ENCODE measurements at regions not wholly inside any gene's neighbourhood (a gene's known extent, or its start where the extent isn't known, plus 50 kb on each side); places are given as distances from the start of the nearest gene placed in this dataset.

GRCh38 chr12:13602172-13602571 is 379.2 kb downstream of the GRIN2B start:
- H4K20me1 ChIP-seq (ENCODE audit: insufficient read depth), result no peaks in the 10 kb centered on the region
- H3K9me2 ChIP-seq, result no peaks in the 10 kb centered on the region
- no peaks in the 10 kb centered on the region for H3K4me1 ChIP-seq (ENCODE audit: control insufficient read depth in 1 of 2, insufficient read depth in 2 of 2, low read depth in 1 of 2, low read length in 1 of 2)
- no peak overlapping the region for H3K4me3 ChIP-seq (ENCODE audit: low read depth in 2 of 2, low read length in 1 of 2)
- no peak overlapping the region for H3K9ac ChIP-seq
- 6% methylated on average over 2 of the region's 2 CpGs for WGBS (ENCODE audit: low lambda C conversion rate)
- no peaks in the 10 kb centered on the region for H3F3A ChIP-seq (replicated peaks; ENCODE audit: insufficient read depth)
- H3K27me3 ChIP-seq (ENCODE audit: insufficient read depth), result no peaks in the 10 kb centered on the region
- H2AFZ ChIP-seq (ENCODE audit: low read depth), result no peak overlapping the region
- no peaks in the 10 kb centered on the region for H3K9me3 ChIP-seq
- ChIA-PET POLR2A (no interaction called here), CTCF (no interaction called here)
- no peaks in the 10 kb centered on the region for H3K36me3 ChIP-seq (replicated peaks in 1 of 2; ENCODE audit: control insufficient read depth in 1 of 2, insufficient read depth in 2 of 2, low read length in 1 of 2)
- DNase-seq, result no peak
- H3K79me2 ChIP-seq (ENCODE audit: insufficient read depth), result no peaks in the 10 kb centered on the region
- no peak overlapping the region for H3K27ac ChIP-seq (ENCODE audit: low read depth in 2 of 2, low read length in 1 of 2)
- TF ChIP-seq TEAD4 (IDR thresholded peaks at IDR 0.05; ENCODE audit: borderline replicate concordance, insufficient read depth) (no peak), RCOR1 (IDR thresholded peaks at IDR 0.05; ENCODE audit: low read length) (no peak), TCF12 (IDR thresholded peaks at IDR 0.05) (no peak), NFIC (IDR thresholded peaks at IDR 0.05; ENCODE audit: borderline replicate concordance) (no peak)
- no peak overlapping the region for H3K4me2 ChIP-seq

- Histone ChIP-seq H3K27ac (ENCODE audit: low read depth in 2 of 2, low read length in 1 of 2) (no peak overlapping the region), H3K9me2 (no peaks in the 10 kb centered on the region), H3K9me3 (no peaks in the 10 kb centered on the region), H3K36me3 (replicated peaks in 1 of 2; ENCODE audit: control insufficient read depth in 1 of 2, insufficient read depth in 2 of 2, low read length in 1 of 2) (no peaks in the 10 kb centered on the region), H4K20me1 (ENCODE audit: insufficient read depth) (no peaks in the 10 kb centered on the region), H3K4me3 (ENCODE audit: low read depth in 2 of 2, low read length in 1 of 2) (no peak overlapping the region), H3K4me2 (no peak overlapping the region), H3K4me1 (ENCODE audit: control insufficient read depth in 1 of 2, insufficient read depth in 2 of 2, low read depth in 1 of 2, low read length in 1 of 2) (no peaks in the 10 kb centered on the region), H3K27me3 (ENCODE audit: insufficient read depth) (no peaks in the 10 kb centered on the region), H3K9ac (no peak overlapping the region), H2AFZ (ENCODE audit: low read depth) (no peak overlapping the region), H3F3A (replicated peaks; ENCODE audit: insufficient read depth) (no peaks in the 10 kb centered on the region), H3K79me2 (ENCODE audit: insufficient read depth) (no peaks in the 10 kb centered on the region)
- DNase-seq, result no peak
- 9% methylated on average over 1 of the region's 4 CpGs for whole genome bisulfite sequencing (ENCODE audit: low lambda C conversion rate)
- CTCF ChIA-PET, result interaction anchor here (0.7 kb wide), 1 partner anchor 64 kb away, joined by 3 read pairs; no protein-coding TSS in a partner anchor
- POLR2A ChIA-PET, result no interaction called here
- TF ChIP-seq TAF1 (IDR thresholded peaks at IDR 0.05; ENCODE audit: borderline replicate concordance, low read depth, low read length), result no peak
- TF ChIP-seq GABPA (IDR thresholded peaks at IDR 0.05; ENCODE audit: low read depth), result no peak
- no peak for TF ChIP-seq POLR2AphosphoS5 (IDR thresholded peaks at IDR 0.05; ENCODE audit: low read depth, low read length)
- TF ChIP-seq PBX3 (IDR thresholded peaks at IDR 0.05), result no peak
- no peak for TF ChIP-seq FOXM1 (IDR thresholded peaks at IDR 0.05; ENCODE audit: low read depth)
- no peak for TF ChIP-seq MXI1 (IDR thresholded peaks at IDR 0.05; ENCODE audit: low read depth, low read length)
- no peak for TF ChIP-seq ELF1 (IDR thresholded peaks at IDR 0.05)
- TF ChIP-seq NRF1 (IDR thresholded peaks at IDR 0.05; ENCODE audit: low read depth, low read length), result no peak
- TF ChIP-seq, protein P1, sequence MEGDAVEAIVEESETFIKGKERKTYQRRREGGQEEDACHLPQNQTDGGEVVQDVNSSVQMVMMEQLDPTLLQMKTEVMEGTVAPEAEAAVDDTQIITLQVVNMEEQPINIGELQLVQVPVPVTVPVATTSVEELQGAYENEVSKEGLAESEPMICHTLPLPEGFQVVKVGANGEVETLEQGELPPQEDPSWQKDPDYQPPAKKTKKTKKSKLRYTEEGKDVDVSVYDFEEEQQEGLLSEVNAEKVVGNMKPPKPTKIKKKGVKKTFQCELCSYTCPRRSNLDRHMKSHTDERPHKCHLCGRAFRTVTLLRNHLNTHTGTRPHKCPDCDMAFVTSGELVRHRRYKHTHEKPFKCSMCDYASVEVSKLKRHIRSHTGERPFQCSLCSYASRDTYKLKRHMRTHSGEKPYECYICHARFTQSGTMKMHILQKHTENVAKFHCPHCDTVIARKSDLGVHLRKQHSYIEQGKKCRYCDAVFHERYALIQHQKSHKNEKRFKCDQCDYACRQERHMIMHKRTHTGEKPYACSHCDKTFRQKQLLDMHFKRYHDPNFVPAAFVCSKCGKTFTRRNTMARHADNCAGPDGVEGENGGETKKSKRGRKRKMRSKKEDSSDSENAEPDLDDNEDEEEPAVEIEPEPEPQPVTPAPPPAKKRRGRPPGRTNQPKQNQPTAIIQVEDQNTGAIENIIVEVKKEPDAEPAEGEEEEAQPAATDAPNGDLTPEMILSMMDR (IDR thresholded peaks at IDR 0.05), result no peak
- TF ChIP-seq JUND (IDR thresholded peaks at IDR 0.05), result no peak
- TF ChIP-seq SIN3A (IDR thresholded peaks at IDR 0.05; ENCODE audit: borderline replicate concordance, low read depth, low read length), result no peak
- no peak for TF ChIP-seq CHD2 (IDR thresholded peaks at IDR 0.05; ENCODE audit: low read length, partially characterized antibody)
- no peak for TF ChIP-seq GATA2 (CRISPR knock-in tag; IDR thresholded peaks at IDR 0.05)
- TF ChIP-seq MEF2A (IDR thresholded peaks at IDR 0.05; ENCODE audit: borderline replicate concordance, low read depth), result no peak
- no peak for TF ChIP-seq RFX5 (IDR thresholded peaks at IDR 0.05; ENCODE audit: low read length)
- TF ChIP-seq SMC3 (IDR thresholded peaks at IDR 0.05; ENCODE audit: low read depth, low read length), result no peak
- no peak for TF ChIP-seq RCOR1 (IDR thresholded peaks at IDR 0.05; ENCODE audit: low read length)
- TF ChIP-seq MAX (IDR thresholded peaks at IDR 0.05; ENCODE audit: low read depth), result no peak
- TF ChIP-seq EZH2phosphoT487 (IDR thresholded peaks at IDR 0.05; ENCODE audit: borderline replicate concordance, low read depth), result no peak
- no peak for TF ChIP-seq FOXJ3 (CRISPR knock-in tag; IDR thresholded peaks at IDR 0.05)
These were observed 382.2 kb downstream of the GRIN2B start for GRCh38 chr12:13599176-13599575.

All from SK-N-SH (cell line).